IMR-90 (cell line): ENCODE measurements at regions not wholly inside any gene's neighbourhood (a gene's known extent, or its start where the extent isn't known, plus 50 kb on each side); places are given as distances from the start of the nearest gene placed in this dataset.

Experiments
- ATAC-seq: fragments of 200-7000 bp; cut with Tn5 transposase; 2 replicates; pipeline ENCODE4 v1.9.1; 2020; ENCODE audit warnings: low read depth, mild to moderate bottlenecking, moderate library complexity
- BruUV-seq: library from RNA; stranded (reverse); fragments of 400-500 nt; replicated peaks from 2 replicates; lab custom pipeline; 2021; lab: Mats Ljungman, UMichigan
- CTCF ChIA-PET: fragments of 300-600 bp; formaldehyde crosslinking; extraction: SDS; loops from one replicate; lab custom pipeline; 2021; ENCODE audit warnings: antibody characterized with exemption; lab: Yijun Ruan, JAX
- POLR2A ChIA-PET: fragments of 300-600 bp; sonication (Branson Sonifier 250); formaldehyde crosslinking; loops from one replicate; lab custom pipeline; 2022; ENCODE audit warnings: antibody characterized with exemption; ENCODE audit not compliant: unreplicated experiment; lab: Charles Lee
- DNase-seq: peaks from one replicate; pipeline ENCODE4 v3.0.0; 2013
- H2AFZ ChIP-seq: replicated peaks from 2 replicates; pipeline ENCODE3; 2013; ENCODE audit warnings: low read length, mild to moderate bottlenecking; ENCODE audit not compliant: poor library complexity
- H2AK5ac ChIP-seq: 2 replicates; pipeline ENCODE4 v1.6.1; 2013; ENCODE audit warnings: low read depth, low read length, inconsistent platforms
- H2AK9ac ChIP-seq: replicated peaks from 2 replicates; pipeline ENCODE3; 2013; ENCODE audit warnings: mild to moderate bottlenecking, low read depth, low read length, moderate library complexity; ENCODE audit not compliant: poor library complexity
- H2BK120ac ChIP-seq: 2 replicates; pipeline ENCODE4 v1.6.1; 2013; ENCODE audit warnings: low read depth, low read length, inconsistent platforms
- H2BK15ac ChIP-seq: 3 replicates; pipeline ENCODE4 v1.6.1; 2013; ENCODE audit warnings: low read depth, low read length, inconsistent platforms
- H2BK20ac ChIP-seq: 2 replicates; pipeline ENCODE4 v1.6.1; 2013; ENCODE audit warnings: low read depth, mild to moderate bottlenecking, inconsistent platforms, low read length, moderate library complexity
- H2BK5ac ChIP-seq: 2 replicates; pipeline ENCODE4 v1.6.1; 2013; ENCODE audit warnings: mild to moderate bottlenecking, low read depth, low read length, inconsistent platforms; ENCODE audit not compliant: poor library complexity, severe bottlenecking
- H3K14ac ChIP-seq: replicated peaks from 2 replicates; pipeline ENCODE4 v1.6.1; 2013; ENCODE audit warnings: low read depth, low read length, inconsistent platforms
- H3K18ac ChIP-seq: 2 replicates; pipeline ENCODE4 v1.6.1; 2013; ENCODE audit warnings: low read depth, low read length, control low read depth
- H3K23ac ChIP-seq: 2 replicates; pipeline ENCODE4 v1.6.1; 2013; ENCODE audit warnings: low read depth, low read length, inconsistent platforms
- H3K27ac ChIP-seq: 2 replicates; pipeline ENCODE4 v1.5.1; 2013; ENCODE audit warnings: mild to moderate bottlenecking, control low read depth, low read length; ENCODE audit not compliant: insufficient read depth
- H3K27me3 ChIP-seq: 2 replicates; pipeline ENCODE4 v1.6.1; 2013; ENCODE audit warnings: low read length; ENCODE audit not compliant: control insufficient read depth, insufficient read depth
- H3K36me3 ChIP-seq: 2 replicates; pipeline ENCODE4 v1.6.1; 2013; ENCODE audit warnings: low read length, mixed read lengths; ENCODE audit not compliant: control insufficient read depth, insufficient read depth
- H3K4ac ChIP-seq: 2 replicates; pipeline ENCODE4 v1.6.1; 2013; ENCODE audit warnings: low read depth, low read length, inconsistent platforms
- H3K4me1 ChIP-seq: 2 replicates; pipeline ENCODE4 v1.6.1; 2013; ENCODE audit warnings: low read length, mixed read lengths; ENCODE audit not compliant: control insufficient read depth, insufficient read depth
- H3K4me2 ChIP-seq: 2 replicates; pipeline ENCODE4 v1.6.1; 2013; ENCODE audit warnings: low read depth, mild to moderate bottlenecking, control low read depth, low read length, moderate library complexity
- H3K4me3 ChIP-seq: 2 replicates; pipeline ENCODE4 v1.5.1; 2013; ENCODE audit warnings: low read depth, mild to moderate bottlenecking, control low read depth, low read length, moderate library complexity; ENCODE audit not compliant: insufficient read depth
- H3K56ac ChIP-seq: 2 replicates; pipeline ENCODE4 v1.6.1; 2013; ENCODE audit warnings: low read length, inconsistent platforms; ENCODE audit not compliant: insufficient read depth; ENCODE audit errors: extremely low read depth
- H3K79me1 ChIP-seq, 2 experiments: 2 replicates each; pipeline ENCODE4 v1.6.1; 2013; ENCODE audit warnings: low read length in 2 of 2, inconsistent platforms in 1 of 2, low read depth in 1 of 2
- H3K9ac ChIP-seq: 2 replicates; pipeline ENCODE4 v1.6.1; 2013; ENCODE audit warnings: low read depth, low read length, control low read depth
- H3K9me1 ChIP-seq: 2 replicates; pipeline ENCODE4 v1.6.1; 2013; ENCODE audit warnings: low read length, inconsistent platforms; ENCODE audit not compliant: insufficient read depth
- H3K9me3 ChIP-seq: 2 replicates; pipeline ENCODE4 v1.6.1; 2013; ENCODE audit warnings: low read length; ENCODE audit not compliant: control insufficient read depth, insufficient read depth
- H4K20me1 ChIP-seq: 2 replicates; pipeline ENCODE4 v1.6.1; 2013; ENCODE audit warnings: low read length, inconsistent platforms; ENCODE audit not compliant: insufficient read depth
- H4K5ac ChIP-seq: 2 replicates; pipeline ENCODE4 v1.6.1; 2013; ENCODE audit warnings: mild to moderate bottlenecking, low read depth, low read length, control low read depth
- H4K8ac ChIP-seq, 2 experiments: 2 replicates each; pipeline ENCODE4 v1.6.1; 2013; ENCODE audit warnings: low read depth in 2 of 2, low read length in 2 of 2, control low read depth in 1 of 2, inconsistent platforms in 1 of 2
- H4K91ac ChIP-seq: 2 replicates; pipeline ENCODE4 v1.6.1; 2013; ENCODE audit warnings: low read depth, low read length, inconsistent platforms; ENCODE audit not compliant: insufficient read depth
- CHD1 ChIP-seq: IDR thresholded peaks from 2 replicates; pipeline ENCODE4 v1.6.1; 2012; ENCODE audit warnings: low read depth, low read length, improper control_type of control experiment
- MXI1 ChIP-seq: IDR thresholded peaks from 2 replicates; pipeline ENCODE4 v1.6.1; 2012; ENCODE audit warnings: low read depth, mild to moderate bottlenecking, low read length, moderate library complexity, borderline replicate concordance
- NFE2L2 ChIP-seq: fragments of 150-350 bp; IDR thresholded peaks from 2 replicates; pipeline ENCODE4 v1.6.1; 2016; ENCODE audit warnings: low read depth, mild to moderate bottlenecking, low read length
- POLR2A ChIP-seq: IDR thresholded peaks from 2 replicates; pipeline ENCODE4 v1.6.1; 2012; ENCODE audit warnings: mild to moderate bottlenecking, low read depth, low read length
- RAD21 ChIP-seq: IDR thresholded peaks from 2 replicates; pipeline ENCODE4 v1.6.1; 2012; ENCODE audit warnings: low read length, improper control_type of control experiment
- WGBS, 2 experiments: methylation state at CpG; one replicate each; pipeline versions ENCODE4 v1.1.5 to v1.1.7; 2013; ENCODE audit warnings: missing lambda C conversion rate in 2 of 2; ENCODE audit not compliant: insufficient read length in 1 of 2; ENCODE audit errors: extremely low coverage in 2 of 2; 5-methylcytosine and 5-hydroxymethylcytosine counted together
- dilution Hi-C: fragments of 300-500 bp; cut with HindIII; formaldehyde crosslinking; loops from one replicate; pipeline ENCODE4 v1.14.3; 2018; ENCODE audit warnings: low sequenced_read_pairs; ENCODE audit not compliant: unreplicated experiment
- in situ Hi-C: fragments of 300-500 bp; cut with MboI; formaldehyde crosslinking; loops from 3 replicates; pipeline ENCODE4 v1.14.3; 2019; ENCODE audit warnings: low sequenced_read_pairs, inconsistent platforms, mixed read lengths
- intact Hi-C: fragments of 100-400 bp; cut with micrococcal nuclease; formaldehyde crosslinking; loops from 2 replicates; pipeline ENCODE4 v1.10.0; 2022
- TF ChIP-seq, protein P1 (sequence below): fragments of 150-350 bp; IDR thresholded peaks from 2 replicates; pipeline ENCODE4 v1.6.1; 2017; ENCODE audit warnings: mild to moderate bottlenecking, antibody characterized with exemption, low read length, low read depth
- TF ChIP-seq, protein P2 (sequence below): fragments of 150-350 bp; IDR thresholded peaks from 2 replicates; pipeline ENCODE4 v1.6.1; 2016; ENCODE audit warnings: low read depth, mild to moderate bottlenecking, low read length, moderate library complexity, borderline replicate concordance

DNA sequence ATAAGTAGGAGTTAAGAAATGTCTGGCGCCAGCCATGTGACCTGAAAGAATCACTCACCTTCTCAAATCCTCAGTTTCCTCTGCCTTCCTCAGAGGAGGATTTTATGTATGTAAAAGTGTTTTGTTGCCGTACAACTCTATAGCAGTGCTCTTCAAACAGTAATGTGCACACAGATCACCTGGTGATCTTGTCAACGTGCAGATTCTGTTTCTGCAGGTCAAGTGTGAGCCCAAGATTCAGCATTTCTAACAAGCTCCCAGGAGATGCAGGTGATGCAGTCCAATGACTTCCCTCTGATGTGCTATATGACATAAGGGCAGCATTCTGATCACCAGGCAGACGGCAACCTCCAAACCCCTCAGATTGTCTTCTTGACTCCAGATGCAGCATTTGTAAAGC, 83.7 kb downstream of the CDC7 start:
- no peak overlapping the region for H3K4me3 ChIP-seq
- dilution Hi-C loops: no loop called here
- no peaks in the 10 kb centered on the region for H3K36me3 ChIP-seq
- BruUV-seq: no TSS peak
- peak overlapping the region; percentile 33 to 88; a peak in 3 of 4 replicates for H4K8ac ChIP-seq
- peaks cover 20% of the 10 kb centered on the region for H3K9me1 ChIP-seq
- peak overlapping the region; percentile 54; the same call in 1 of the 2 replicates for H3K23ac ChIP-seq
- in situ Hi-C loops: no loop called here
- no peak overlapping the region for H3K27ac ChIP-seq
- H3K9ac ChIP-seq: no peak overlapping the region
- peak overlapping the region; percentile 85 for H2AK5ac ChIP-seq
- H3K79me1 ChIP-seq: no peaks in the 10 kb centered on the region
- 80% methylated on average over 1 of the region's 4 CpGs; no CpG with 5 or more reads in 1 of the 2 experiments for WGBS, 2 experiments
- CTCF ChIA-PET: no interaction called here
- H4K91ac ChIP-seq: peak overlapping the region; percentile 78
- no peaks in the 10 kb centered on the region for H3K27me3 ChIP-seq
- H3K14ac ChIP-seq: peak overlapping the region; percentile 50; the same call in 1 of the 2 replicates
- peaks cover 13% of the 10 kb centered on the region for H3K4me1 ChIP-seq
- H2BK5ac ChIP-seq: peak overlapping the region; percentile 44
- peak overlapping the region; percentile 93 for H2BK20ac ChIP-seq
- no peak overlapping the region for H3K56ac ChIP-seq
- H3K4me2 ChIP-seq: no peak overlapping the region
- DNase-seq (no peak), ATAC-seq (no peak)
- no peak overlapping the region for H2AK9ac ChIP-seq
- POLR2A ChIA-PET: no interaction called here
- H4K5ac ChIP-seq: no peak overlapping the region; the same call in 1 of the 2 replicates
- H4K20me1 ChIP-seq: no peaks in the 10 kb centered on the region; the same call in 1 of the 2 replicates
- no peak for TF ChIP-seq NFE2L2
- TF ChIP-seq, protein P1, sequence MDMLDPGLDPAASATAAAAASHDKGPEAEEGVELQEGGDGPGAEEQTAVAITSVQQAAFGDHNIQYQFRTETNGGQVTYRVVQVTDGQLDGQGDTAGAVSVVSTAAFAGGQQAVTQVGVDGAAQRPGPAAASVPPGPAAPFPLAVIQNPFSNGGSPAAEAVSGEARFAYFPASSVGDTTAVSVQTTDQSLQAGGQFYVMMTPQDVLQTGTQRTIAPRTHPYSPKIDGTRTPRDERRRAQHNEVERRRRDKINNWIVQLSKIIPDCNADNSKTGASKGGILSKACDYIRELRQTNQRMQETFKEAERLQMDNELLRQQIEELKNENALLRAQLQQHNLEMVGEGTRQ: no peak
- no peak for TF ChIP-seq CHD1
- no peak for TF ChIP-seq RAD21
- TF ChIP-seq, protein P2, sequence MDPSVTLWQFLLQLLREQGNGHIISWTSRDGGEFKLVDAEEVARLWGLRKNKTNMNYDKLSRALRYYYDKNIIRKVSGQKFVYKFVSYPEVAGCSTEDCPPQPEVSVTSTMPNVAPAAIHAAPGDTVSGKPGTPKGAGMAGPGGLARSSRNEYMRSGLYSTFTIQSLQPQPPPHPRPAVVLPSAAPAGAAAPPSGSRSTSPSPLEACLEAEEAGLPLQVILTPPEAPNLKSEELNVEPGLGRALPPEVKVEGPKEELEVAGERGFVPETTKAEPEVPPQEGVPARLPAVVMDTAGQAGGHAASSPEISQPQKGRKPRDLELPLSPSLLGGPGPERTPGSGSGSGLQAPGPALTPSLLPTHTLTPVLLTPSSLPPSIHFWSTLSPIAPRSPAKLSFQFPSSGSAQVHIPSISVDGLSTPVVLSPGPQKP: no peak
- TF ChIP-seq MXI1: no peak
- no peak for TF ChIP-seq POLR2A
- no peak overlapping the region for H2AFZ ChIP-seq
- peak overlapping the region; percentile 81 for H3K18ac ChIP-seq
- H2BK15ac ChIP-seq: peak overlapping the region; percentile 73
- peak overlapping the region; percentile 89 for H3K4ac ChIP-seq
- intact Hi-C loops: no loop called here
- no peaks in the 10 kb centered on the region for H3K9me3 ChIP-seq
- peak overlapping the region; percentile 94 for H2BK120ac ChIP-seq
